22Rv1 (cell line): ENCODE measurements at regions not wholly inside any gene's neighbourhood (a gene's known extent, or its start where the extent isn't known, plus 50 kb on each side); places are given as distances from the start of the nearest gene placed in this dataset.

Experiments used
- CTCF ChIP-seq: fragments of 450-650 bp; IDR thresholded peaks from 2 replicates; pipeline ENCODE4 v1.5.1; 2017; ENCODE audit warnings: mild to moderate bottlenecking
- ZFX ChIP-seq: fragments of 450-650 bp; IDR thresholded peaks from 2 replicates; pipeline ENCODE4 v1.6.1; 2017; ENCODE audit warnings: antibody characterized with exemption, borderline replicate concordance

- TF ChIP-seq CTCF, result no peak
- no peak for TF ChIP-seq ZFX
These were observed 169.7 kb downstream of the NXPE2 start for GRCh38 chr11:114848027-114848426.
